GM13977 (cell line): ENCODE measurements at regions not wholly inside any gene's neighbourhood (a gene's known extent, or its start where the extent isn't known, plus 50 kb on each side); places are given as distances from the start of the nearest gene placed in this dataset.
"Not testable (repeated sequence)": the region's sequence is repeated elsewhere in the genome, so short reads cannot be mapped to it uniquely, and the experiment has no call there.

Experiments used
- DNase-seq: peaks from one replicate; pipeline ENCODE4 v3.0.0; 2012; ENCODE audit warnings: low spot score
- in situ Hi-C: fragments of 300-500 bp; cut with MboI; formaldehyde crosslinking; loops from one replicate; pipeline ENCODE4 v1.12.0; 2022; ENCODE audit warnings: low sequenced_read_pairs, low pct_unique_long_range_greater_than_20kb, mixed read lengths, inconsistent platforms; ENCODE audit not compliant: unreplicated experiment
- TF ChIP-seq, protein P1 (sequence below): IDR thresholded peaks from 2 replicates; pipeline ENCODE4 v1.5.1; 2012; ENCODE audit warnings: mild to moderate bottlenecking, control low read depth; ENCODE audit not compliant: insufficient read depth; ENCODE audit errors: extremely low read depth, missing control alignments

DNA sequence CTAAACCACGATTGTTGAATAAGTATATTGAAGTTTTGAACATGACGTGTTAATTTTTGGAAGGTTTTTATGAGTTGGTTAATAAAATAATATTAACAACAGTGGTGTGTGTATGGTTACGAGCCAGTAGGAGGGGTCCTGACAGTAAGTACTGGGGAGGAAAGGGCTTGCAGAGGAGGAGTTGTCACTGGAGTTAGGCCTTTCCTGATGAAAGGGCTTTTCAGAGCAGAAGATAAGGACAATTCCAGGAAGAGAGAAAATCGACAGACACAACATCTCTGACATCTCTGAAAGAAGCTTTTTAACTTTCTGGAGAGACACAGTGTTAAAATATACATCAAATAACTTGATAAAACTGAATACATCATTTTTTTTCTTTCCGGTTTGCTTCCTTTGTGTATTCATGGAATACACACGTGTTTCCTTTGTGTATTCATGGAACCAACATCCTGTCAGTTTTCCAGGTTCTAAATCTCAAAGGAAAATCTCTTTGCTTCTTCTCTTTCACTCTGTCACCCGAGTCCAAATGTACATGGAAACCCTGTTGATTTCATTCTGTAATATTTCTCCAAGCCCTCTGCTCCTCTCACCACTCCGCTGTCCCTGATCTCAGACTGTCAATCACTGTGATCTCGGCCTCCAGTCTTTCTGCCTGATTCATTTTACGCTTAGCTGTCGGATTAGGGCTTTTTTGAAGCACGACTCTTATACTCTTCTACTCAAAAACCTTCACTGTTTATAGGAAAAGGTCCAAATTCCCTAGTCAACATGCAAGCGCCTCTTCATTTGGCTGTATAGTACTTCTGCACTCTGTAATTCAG lies 374.4 kb downstream of the DLEU7 start:
- in situ Hi-C loops, result no loop called here
- DNase-seq, result no peak
- TF ChIP-seq, protein P1, sequence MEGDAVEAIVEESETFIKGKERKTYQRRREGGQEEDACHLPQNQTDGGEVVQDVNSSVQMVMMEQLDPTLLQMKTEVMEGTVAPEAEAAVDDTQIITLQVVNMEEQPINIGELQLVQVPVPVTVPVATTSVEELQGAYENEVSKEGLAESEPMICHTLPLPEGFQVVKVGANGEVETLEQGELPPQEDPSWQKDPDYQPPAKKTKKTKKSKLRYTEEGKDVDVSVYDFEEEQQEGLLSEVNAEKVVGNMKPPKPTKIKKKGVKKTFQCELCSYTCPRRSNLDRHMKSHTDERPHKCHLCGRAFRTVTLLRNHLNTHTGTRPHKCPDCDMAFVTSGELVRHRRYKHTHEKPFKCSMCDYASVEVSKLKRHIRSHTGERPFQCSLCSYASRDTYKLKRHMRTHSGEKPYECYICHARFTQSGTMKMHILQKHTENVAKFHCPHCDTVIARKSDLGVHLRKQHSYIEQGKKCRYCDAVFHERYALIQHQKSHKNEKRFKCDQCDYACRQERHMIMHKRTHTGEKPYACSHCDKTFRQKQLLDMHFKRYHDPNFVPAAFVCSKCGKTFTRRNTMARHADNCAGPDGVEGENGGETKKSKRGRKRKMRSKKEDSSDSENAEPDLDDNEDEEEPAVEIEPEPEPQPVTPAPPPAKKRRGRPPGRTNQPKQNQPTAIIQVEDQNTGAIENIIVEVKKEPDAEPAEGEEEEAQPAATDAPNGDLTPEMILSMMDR, result no peak

DNA sequence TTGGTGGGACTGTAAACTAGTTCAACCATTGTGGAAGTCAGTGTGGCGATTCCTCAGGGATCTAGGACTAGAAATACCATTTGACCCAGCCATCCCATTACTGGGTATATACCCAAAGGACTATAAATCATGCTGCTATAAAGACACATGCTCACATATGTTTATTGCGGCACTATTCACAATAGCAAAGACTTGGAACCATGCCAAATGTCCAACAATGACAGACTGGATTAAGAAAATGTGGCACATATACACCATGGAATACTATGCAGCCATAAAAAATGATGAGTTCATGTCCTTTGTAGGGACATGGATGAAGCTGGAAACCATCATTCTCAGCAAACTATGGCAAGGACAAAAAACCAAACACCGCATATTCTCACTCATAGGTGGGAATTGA lies 370.4 kb downstream of the DLEU7 start:
- in situ Hi-C loops, DNase-seq: not testable (repeated sequence)

DNA sequence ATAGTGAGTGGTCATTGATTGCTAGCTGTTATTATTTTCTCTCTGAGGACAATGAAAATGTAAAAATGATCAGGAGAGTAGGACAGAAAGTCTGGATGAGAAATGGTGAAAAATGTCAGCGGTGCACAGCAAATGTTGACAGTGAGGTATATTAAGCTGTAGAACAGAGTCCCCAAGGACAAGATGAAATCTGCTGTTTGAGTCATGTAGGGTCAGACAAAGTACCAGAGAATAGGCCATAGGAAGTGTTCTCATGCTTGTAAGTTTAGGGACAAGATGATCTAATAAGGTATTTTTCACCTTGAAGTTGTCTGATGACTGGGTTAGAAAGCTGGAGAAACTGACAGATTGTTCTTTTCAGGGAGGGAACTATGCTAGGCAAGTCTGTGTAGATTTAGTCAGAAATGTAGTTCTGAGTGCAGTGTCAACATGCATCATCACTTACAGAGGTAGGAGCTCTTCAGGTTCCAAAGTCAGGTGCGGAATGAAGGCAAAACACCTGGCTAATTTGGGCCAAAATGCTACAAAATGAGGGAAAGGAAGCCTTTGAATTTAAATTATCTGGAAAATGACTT lies 369.3 kb downstream of the DLEU7 start:
- TF ChIP-seq, protein P1, result no peak
- in situ Hi-C loops, result no loop called here
- no peak for DNase-seq

DNA sequence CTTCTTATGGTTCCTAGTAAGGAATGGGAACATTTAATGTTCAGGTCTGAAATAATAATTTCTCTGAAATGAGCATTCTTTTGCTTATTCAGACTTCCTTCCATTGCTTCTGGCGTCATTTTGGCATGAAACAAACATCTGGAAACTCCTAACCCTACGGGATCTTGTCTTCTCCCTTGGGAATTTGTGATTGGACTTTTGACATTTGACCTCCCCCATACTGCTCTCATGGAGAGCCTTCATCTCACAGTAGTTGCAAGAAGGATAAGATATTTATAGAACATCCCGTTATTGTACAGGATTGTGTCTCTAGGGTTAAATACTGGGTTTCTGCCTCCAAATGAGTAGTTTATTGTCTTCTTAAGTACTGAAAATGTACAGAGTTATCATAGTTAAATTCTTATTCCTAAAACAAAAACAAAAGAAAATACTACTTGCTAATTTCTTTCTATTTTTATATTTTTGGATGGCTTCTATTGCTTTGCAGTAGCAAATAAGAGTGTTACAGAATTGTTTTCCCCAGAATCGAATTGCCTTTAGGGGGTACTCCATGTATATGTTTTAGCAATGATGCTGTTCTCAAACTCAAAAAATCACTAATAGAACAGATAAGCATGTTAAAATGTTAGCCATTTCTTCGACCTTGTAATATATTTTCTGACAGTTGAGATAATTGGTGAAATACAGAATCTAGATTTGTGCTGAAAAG lies 366.8 kb downstream of the DLEU7 start:
- in situ Hi-C loops, result no loop called here
- DNase-seq, result no peak
- TF ChIP-seq, protein P1, result no peak

DNA sequence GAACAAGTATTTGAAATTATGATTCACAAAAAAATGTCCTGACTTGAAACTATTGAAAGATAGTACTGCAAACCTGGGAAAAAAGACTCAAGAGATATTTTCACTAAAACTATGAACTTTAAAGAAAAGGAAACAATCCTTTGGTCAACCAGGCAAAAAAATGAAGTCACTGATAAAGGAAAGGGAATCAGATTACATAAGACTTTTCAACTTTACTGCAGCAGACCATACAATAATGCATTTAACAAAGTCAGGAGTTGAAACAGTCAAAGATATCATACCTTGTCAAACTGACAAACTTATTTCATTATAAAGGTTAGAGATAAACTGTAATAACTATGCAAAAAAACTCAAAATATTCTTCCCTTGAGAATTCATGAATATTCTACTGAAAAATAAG lies 361.6 kb downstream of the DLEU7 start:
- TF ChIP-seq, protein P1, result no peak
- in situ Hi-C loops, result no loop called here
- DNase-seq, result no peak

DNA sequence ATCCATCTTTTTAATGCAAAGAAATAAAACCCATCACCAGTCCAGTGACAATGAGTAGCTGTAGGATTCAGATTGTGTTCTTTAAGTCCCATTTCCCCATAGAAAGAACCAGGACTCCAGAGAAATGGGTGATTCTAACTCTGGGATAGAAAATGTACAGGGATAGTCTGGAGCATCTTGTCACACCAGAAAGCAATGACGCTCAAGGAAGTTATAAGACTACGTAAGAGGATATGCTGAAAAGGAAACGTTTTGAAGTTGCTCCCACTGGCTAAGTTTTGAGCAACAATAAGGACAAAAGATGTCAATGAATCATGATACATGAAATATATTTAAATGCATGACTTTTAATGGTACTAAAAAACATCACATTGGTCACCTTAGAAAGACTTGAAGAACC lies 360.1 kb downstream of the DLEU7 start:
- TF ChIP-seq, protein P1, result no peak
- in situ Hi-C loops, result no loop called here
- DNase-seq, result no peak

DNA sequence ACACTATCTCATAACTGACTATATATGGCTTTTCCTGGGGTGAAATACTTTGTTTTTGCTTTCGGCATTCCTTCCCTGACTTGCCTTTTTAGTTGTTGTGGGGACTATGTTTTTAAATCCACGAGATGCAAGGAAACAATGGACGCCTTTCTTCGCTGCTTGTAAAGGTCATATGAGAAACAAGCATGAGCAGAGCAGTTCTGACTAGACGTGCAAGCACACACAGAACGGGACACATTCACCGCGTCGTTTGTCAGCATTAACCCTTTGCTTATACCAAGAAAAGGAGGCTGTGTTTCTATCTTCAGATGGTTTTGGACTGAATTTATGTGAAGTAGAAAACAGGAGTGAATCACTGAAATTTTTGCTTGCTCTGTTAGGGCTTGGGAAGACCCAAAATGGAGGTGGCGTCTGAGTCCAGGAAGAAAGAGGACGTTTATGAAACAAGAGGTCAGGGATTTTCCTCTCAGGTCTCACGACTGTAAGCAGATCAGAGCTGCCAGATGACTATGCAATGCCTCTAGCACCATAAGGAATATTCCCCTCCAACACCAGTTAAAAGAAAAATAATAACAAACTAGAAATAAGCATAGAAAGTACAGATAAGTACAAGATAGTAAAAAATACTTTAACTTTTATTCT lies 358.9 kb downstream of the DLEU7 start:
- in situ Hi-C loops, result no loop called here
- DNase-seq, result no peak
- TF ChIP-seq, protein P1, result no peak
